HG03064 (cell line): ENCODE measurements at regions not wholly inside any gene's neighbourhood (a gene's known extent, or its start where the extent isn't known, plus 50 kb on each side); places are given as distances from the start of the nearest gene placed in this dataset.

Source experiments
- ATAC-seq: cut with Tn5 transposase; IDR thresholded peaks from one replicate; pipeline ENCODE4 v1.9.1; 2021; ENCODE audit warnings: low read depth; ENCODE audit not compliant: unreplicated experiment

DNA sequence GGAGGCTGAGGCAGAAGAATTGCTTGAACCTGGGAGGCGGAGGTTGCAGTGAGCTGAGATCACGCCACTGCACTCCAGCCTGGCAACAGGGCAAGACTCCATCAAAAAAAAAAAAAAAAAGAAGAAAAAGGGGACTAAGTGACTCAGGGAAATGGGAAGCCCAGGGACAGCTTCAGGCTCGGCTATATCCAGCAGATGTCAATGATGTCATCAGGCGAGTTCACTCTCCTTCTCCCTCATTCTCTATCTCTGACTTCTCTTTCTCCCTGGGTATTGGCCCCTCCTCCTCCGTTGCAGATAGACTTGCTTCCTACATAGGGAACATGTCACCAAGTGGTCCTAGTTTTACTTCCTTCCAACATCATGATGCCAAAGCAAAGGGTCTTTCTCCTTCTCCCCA is 316.8 kb downstream of the TFAP2C start:
- ATAC-seq, result no peak

DNA sequence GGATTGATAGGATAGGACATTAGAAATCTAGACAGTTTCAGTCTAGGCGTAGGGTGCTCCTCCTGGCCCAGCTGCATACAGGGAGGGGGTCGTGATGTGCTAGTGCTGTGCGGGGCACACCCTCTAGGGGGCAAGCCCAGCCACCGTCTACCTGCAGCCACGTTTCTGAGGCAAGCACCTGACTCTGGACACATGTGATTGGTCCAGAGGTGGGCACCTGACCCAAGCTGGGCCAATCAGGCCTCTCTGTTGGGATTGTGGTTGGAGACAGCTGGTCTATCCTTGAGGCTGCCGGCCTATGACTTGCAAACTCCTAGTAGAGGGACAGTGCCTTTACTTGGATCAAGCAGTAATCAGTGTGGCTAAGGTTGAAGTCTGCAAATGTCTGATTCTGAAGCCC is 317.1 kb downstream of the BMP7 start:
- ATAC-seq, result no peak

GRCh38 chr20:56952258-56953047 is 314.0 kb downstream of the BMP7 start:
- no peak for ATAC-seq

DNA sequence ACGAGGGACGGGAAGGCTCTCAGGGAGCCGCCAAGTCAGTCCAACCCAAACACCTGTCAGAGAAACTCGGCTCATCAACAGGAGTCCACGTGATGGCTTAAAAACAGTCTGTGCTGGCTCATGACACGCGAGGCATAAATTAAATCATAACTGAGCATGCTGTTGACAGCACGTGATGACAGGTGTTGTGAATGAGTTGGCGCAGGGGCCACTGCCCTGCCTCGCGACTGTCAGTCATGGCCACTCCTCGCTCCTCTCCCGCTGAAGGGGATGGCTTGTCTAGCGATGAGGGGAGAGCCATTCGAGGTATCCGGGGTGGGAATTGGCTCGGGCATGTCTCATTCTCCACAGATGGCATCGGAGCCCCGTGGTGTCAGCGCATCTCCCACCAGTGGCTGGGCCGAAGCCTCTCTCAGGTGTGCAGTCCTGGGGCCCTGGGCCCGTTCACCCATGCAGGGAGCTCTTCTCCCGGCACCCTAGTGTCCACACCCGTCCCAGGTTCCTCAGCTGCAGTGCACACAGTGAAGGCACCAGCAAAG is 313.3 kb downstream of the BMP7 start:
- ATAC-seq, result no peak

GRCh38 chr20:56954797-56955196 is 311.6 kb downstream of the BMP7 start:
- no peak for ATAC-seq

GRCh38 chr20:56955680-56956079 is 310.8 kb downstream of the BMP7 start:
- no peak for ATAC-seq

GRCh38 chr20:56956534-56956933 is 309.9 kb downstream of the BMP7 start:
- no peak for ATAC-seq

DNA sequence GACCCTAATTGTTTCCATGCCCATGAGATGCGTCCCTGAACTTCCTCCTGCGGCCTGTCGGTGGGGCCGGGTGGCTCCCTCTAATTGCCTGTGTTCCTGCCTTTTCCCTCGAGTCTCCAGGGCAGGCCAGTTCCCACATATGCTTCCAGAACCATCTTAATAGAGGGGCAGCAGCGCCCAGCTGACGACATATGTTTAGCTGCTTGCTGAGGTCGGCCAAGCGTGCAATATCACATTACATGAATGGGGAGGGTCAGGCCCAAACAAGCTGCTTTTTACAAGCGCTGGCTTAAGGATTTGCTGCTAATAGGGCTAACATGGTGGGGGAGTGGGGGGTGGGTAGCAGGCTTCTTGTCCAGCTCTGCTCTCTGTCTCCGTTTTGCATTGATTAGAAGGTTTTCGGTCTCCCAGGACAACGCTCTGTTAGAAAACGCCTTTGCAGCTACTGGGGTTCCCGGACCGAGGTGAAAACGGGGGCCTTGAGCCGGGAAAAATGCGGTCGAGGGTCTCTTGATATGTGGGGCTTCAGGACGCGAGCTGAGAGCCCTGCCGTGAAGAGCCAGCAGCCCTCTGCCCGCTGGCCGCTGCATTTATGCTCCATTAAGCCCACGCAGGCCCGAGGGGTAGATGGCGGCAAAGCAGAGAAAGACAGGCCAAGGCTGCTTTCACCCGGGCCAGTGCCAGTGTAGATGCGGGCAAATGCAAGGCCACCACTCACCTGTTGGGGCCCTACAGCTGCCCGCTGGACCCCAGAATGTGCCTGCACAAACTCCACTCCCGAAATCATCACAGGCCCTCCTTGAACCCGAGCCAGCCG is 308.5 kb downstream of the BMP7 start:
- ATAC-seq, result no peak

- ATAC-seq, result no peak
These were observed 301.5 kb downstream of the BMP7 start for GRCh38 chr20:56964901-56965300.

DNA sequence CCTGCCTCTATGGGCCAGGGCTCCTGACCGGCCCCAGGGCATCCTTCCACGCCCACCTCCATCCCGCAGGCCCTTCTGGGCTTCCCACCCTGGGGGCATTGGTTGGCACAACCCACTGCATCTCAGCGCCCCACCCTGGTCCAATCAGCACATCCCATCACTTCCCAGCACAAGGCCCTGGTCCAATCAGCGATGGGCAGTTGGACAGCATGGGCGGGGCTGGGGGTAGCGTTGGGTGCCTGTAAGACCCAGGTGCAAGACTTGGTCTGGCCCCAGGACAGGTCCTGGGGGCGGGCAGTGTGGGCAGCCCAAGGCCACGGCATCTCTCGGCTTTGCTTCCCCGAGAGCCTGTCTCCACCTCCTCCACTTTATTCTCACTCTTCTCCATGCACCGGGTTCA is 298.5 kb downstream of the BMP7 start:
- no peak for ATAC-seq

GRCh38 chr20:56968376-56969048 is 297.9 kb downstream of the BMP7 start:
- ATAC-seq, result no peak

DNA sequence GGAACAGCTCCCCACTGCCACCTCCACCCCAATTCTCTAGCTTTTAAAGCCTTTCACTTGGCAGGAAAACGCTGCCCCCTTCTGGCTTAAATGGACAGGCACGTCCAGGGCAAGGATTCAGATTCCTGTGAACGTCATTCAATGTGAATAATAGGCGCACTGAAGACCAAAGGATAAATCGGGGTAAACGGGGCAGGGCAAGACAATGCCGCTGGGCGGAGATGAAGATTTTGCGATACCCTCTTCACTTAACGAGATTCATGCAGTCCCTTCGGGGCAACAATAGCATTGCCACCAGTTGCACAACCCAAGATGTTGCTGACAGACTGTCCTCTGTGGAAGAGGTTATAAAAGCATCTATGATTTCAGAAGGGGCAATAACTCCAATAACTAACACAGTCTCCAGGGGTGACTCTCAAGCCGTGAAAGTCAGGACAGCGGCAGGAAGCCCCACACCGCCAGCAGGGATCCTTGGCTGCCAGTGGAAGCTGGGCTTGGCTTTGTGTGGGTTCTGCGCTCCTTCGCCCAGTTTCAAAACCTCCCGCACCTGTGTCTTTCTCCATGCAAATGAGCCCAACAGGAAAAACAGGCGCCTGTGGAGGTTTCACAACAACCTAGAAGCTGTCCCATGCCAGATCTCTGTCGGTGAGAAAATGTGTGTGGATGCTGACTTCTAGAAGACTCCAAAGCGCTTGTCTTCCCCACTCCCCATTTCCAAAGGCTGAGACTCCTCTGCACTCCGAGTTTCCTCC is 291.8 kb downstream of the BMP7 start:
- ATAC-seq, result no peak

DNA sequence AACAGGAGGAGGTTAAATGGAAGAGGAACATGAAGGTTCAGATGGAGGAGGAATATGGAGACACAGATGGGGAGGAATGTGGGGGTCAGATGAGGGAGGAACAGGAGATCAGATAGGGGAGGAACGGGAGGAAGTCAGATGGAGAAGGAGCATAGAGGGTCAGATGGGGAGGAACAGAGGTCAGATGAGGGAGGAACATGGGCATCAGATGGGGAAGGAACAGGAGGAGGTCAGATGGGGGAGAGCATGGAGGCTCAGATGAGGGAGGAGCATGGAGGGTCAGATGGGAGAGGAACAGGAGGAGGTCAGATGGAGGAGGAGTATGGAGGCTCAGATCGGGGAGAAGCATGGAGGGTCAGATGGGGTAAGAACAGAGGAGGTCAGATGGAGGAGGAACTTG is 290.6 kb downstream of the BMP7 start:
- ATAC-seq, result no peak

- ATAC-seq, result no peak
These were observed 290.1 kb downstream of the BMP7 start for GRCh38 chr20:56976336-56976735.

- ATAC-seq, result no peak
These were observed 288.0 kb downstream of the BMP7 start for GRCh38 chr20:56978475-56978874.

DNA sequence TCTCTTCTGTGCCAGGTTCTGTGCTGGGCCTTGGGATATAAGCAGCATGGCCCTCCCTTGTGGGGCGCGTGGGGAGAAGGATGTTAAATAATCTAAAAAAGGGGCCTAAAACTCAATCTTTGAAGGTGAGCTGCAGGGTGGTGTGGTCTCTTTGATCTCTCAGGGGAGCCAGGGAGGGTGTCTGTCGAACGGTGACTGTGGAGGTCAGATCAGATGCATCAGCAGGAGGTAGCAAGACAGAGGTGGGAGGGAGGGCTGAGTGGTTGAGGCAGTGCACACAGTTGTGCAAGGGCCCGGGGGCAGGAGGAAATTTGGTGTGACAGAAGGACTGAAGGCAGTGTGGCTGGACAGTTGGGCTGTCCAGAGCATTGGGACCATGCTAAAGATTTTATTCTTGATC is 287.3 kb downstream of the BMP7 start:
- ATAC-seq, result no peak

GRCh38 chr20:56981301-56981700 is 285.1 kb downstream of the BMP7 start:
- ATAC-seq, result no peak

DNA sequence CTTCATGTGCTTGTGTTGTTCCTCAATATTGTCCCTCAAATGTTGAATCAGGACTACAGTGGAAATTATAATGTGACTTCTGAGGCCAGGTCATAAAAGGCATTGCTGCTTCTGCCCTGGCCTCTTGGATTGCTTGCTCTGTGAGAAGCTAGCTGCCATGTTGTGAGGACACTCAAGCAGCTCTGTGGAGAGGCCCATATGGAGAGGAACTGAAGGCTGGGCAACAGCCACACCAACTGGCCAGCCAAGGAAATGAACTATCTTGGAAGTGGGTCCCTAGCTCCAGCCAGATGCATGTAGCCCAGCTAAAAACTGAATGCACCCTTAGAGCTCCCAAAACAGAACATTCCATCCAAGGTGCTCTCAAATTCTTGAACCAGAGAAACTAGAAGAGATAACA is 282.6 kb downstream of the BMP7 start:
- ATAC-seq, result no peak

GRCh38 chr20:56985066-56985685 is 281.3 kb downstream of the BMP7 start:
- ATAC-seq, result no peak

DNA sequence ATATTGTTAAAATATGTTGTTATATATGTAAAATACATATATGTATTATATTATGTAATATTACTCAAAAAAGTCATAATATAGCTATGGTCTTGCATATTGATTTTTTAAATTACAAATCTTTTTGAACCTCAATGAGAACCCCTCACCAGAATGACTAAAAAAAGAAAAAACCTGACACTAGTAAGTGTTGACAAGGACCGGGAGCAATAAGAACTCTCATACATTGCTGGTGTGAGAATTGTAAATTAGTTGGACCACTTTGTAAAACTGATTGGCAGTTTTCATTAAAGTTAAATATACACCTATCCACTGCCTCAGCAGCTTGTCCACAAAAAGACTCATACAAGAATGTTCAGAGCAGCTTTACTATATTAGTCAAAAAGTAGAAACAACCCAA is 280.0 kb downstream of the BMP7 start:
- no peak for ATAC-seq
